Activated T-cell treated with anti-CD3 and anti-CD28 coated beads, Interleukin-2, amount 50 U/mL, for 72 hours (primary cell): ENCODE measurements at regions not wholly inside any gene's neighbourhood (a gene's known extent, or its start where the extent isn't known, plus 50 kb on each side); places are given as distances from the start of the nearest gene placed in this dataset.
"Not testable (repeated sequence)": the region's sequence is repeated elsewhere in the genome, so short reads cannot be mapped to it uniquely, and the experiment has no call there.

Source experiments
- ATAC-seq, 2 donors: fragments of 150-1000 bp; cut with Tn5 transposase; replicated peaks in 1 of 2; 2 replicates each; pipeline ENCODE4 v1.10.0; 2021; ENCODE audit warnings: moderate library complexity in 2 of 2, mild to moderate bottlenecking in 1 of 2
- DNase-seq, 2 donors: peaks; one replicate each; pipeline ENCODE4 v3.0.0; 2021 to 2022; ENCODE audit warnings: mixed read lengths in 1 of 2
- H3K27ac Mint-ChIP-seq: one replicate; pipeline ENCODE4 v1.8.0; 2022; ENCODE audit warnings: mild to moderate bottlenecking, moderate library complexity, mixed read lengths
- H3K27me3 Mint-ChIP-seq: one replicate; pipeline ENCODE4 v1.8.0; 2022; ENCODE audit warnings: low read depth, mixed read lengths
- H3K36me3 Mint-ChIP-seq, 2 donors: one replicate each; pipeline ENCODE4 v1.8.0; 2022; ENCODE audit warnings: mixed read lengths in 2 of 2, mild to moderate bottlenecking in 1 of 2; ENCODE audit not compliant: insufficient read depth in 2 of 2
- H3K4me1 Mint-ChIP-seq: one replicate; pipeline ENCODE4 v1.8.0; 2022; ENCODE audit warnings: low read depth, mixed read lengths
- H3K4me3 Mint-ChIP-seq, 2 donors: one replicate each; pipeline ENCODE4 v1.8.0; 2022; ENCODE audit warnings: mild to moderate bottlenecking in 2 of 2, mixed read lengths in 2 of 2, moderate library complexity in 2 of 2
- H3K9me3 Mint-ChIP-seq, 2 donors: one replicate each; pipeline ENCODE4 v1.8.0; 2022; ENCODE audit warnings: mixed read lengths in 2 of 2

GRCh38 chr15:38631119-38632075 is 66.8 kb upstream of the RASGRP1 start:
- DNase-seq (no peak), ATAC-seq (peak; percentile 49 to 60)
- peaks cover 68% of the 10 kb centered on the region for H3K4me1 Mint-ChIP-seq
- no peaks in the 10 kb centered on the region for H3K27me3 Mint-ChIP-seq
- no peaks in the 10 kb centered on the region for H3K9me3 Mint-ChIP-seq
- H3K4me3 Mint-ChIP-seq = peak overlapping the region; percentile 53 to 65
- no peaks in the 10 kb centered on the region for H3K36me3 Mint-ChIP-seq
- peak overlapping the region; percentile 76 for H3K27ac Mint-ChIP-seq

GRCh38 chr15:38635170-38635569 is 70.6 kb upstream of the RASGRP1 start:
- Mint-ChIP-seq H3K4me1 (peaks cover 50% of the 10 kb centered on the region), H3K36me3 (peaks cover 0 to 3% of the 10 kb centered on the region in 2 donors), H3K9me3 (no peaks in the 10 kb centered on the region)

GRCh38 chr15:38636597-38636996 is 72.0 kb upstream of the RASGRP1 start:
- no peak overlapping the region for H3K27ac Mint-ChIP-seq
- peaks cover 48% of the 10 kb centered on the region for H3K4me1 Mint-ChIP-seq
- ATAC-seq (no peak), DNase-seq (no peak)
- H3K9me3 Mint-ChIP-seq = no peaks in the 10 kb centered on the region
- peaks cover 0 to 6% of the 10 kb centered on the region in 2 donors for H3K36me3 Mint-ChIP-seq
- no peak overlapping the region for H3K4me3 Mint-ChIP-seq
- H3K27me3 Mint-ChIP-seq = no peaks in the 10 kb centered on the region

More at GRCh38 chr15:38635170-38635569, 70.6 kb upstream of the RASGRP1 start:
- H3K27me3 Mint-ChIP-seq = no peaks in the 10 kb centered on the region
- H3K4me3 Mint-ChIP-seq = no peak overlapping the region
- ATAC-seq = no peak
- DNase-seq = no peak
- no peak overlapping the region for H3K27ac Mint-ChIP-seq

GRCh38 chr15:38638126-38638525 is 73.5 kb upstream of the RASGRP1 start:
- Mint-ChIP-seq H3K27ac (no peak overlapping the region), H3K4me1 (peaks cover 49% of the 10 kb centered on the region), H3K36me3 (peaks cover 0 to 6% of the 10 kb centered on the region in 2 donors), H3K27me3 (no peaks in the 10 kb centered on the region), H3K4me3 (peak overlapping the region in 1 of 2 donors; percentile 9), H3K9me3 (no peaks in the 10 kb centered on the region)
- ATAC-seq = no peak
- DNase-seq = no peak

- H3K9me3 Mint-ChIP-seq = no peaks in the 10 kb centered on the region
- ATAC-seq (peak in 1 of 2 donors; percentile 34), DNase-seq (no peak)
- no peaks in the 10 kb centered on the region for H3K27me3 Mint-ChIP-seq
- H3K36me3 Mint-ChIP-seq = peaks cover 1 to 10% of the 10 kb centered on the region in 2 donors
- H3K27ac Mint-ChIP-seq = no peak overlapping the region
- H3K4me1 Mint-ChIP-seq = peaks cover 56% of the 10 kb centered on the region
- peak overlapping the region in 1 of 2 donors; percentile 6 for H3K4me3 Mint-ChIP-seq
Measured at GRCh38 chr15:38638811-38639210, 74.2 kb upstream of the RASGRP1 start.

- peaks cover 74% of the 10 kb centered on the region for H3K4me1 Mint-ChIP-seq
- no peak overlapping the region for H3K27ac Mint-ChIP-seq
- no peaks in the 10 kb centered on the region for H3K27me3 Mint-ChIP-seq
- no peak for ATAC-seq
- no peak overlapping the region for H3K4me3 Mint-ChIP-seq
- peaks cover 1 to 11% of the 10 kb centered on the region in 2 donors for H3K36me3 Mint-ChIP-seq
- no peaks in the 10 kb centered on the region for H3K9me3 Mint-ChIP-seq
- DNase-seq = no peak
Measured at GRCh38 chr15:38642689-38643270, 78.2 kb upstream of the RASGRP1 start.

GRCh38 chr15:38644353-38644752 is 79.7 kb upstream of the RASGRP1 start:
- not testable (repeated sequence) for ATAC-seq, H3K27me3 Mint-ChIP-seq, H3K27ac Mint-ChIP-seq, H3K4me3 Mint-ChIP-seq, DNase-seq, H3K9me3 Mint-ChIP-seq
- peaks cover 71% of the 10 kb centered on the region for H3K4me1 Mint-ChIP-seq
- H3K36me3 Mint-ChIP-seq = peaks cover 3 to 13% of the 10 kb centered on the region in 2 donors

- ATAC-seq = no peak
Measured at GRCh38 chr15:38646716-38647115, 82.1 kb upstream of the RASGRP1 start.

GRCh38 chr15:38647683-38648082 is 83.1 kb upstream of the RASGRP1 start:
- Mint-ChIP-seq H3K36me3 (peaks cover 6 to 16% of the 10 kb centered on the region in 2 donors), H3K9me3 (peaks cover 2% of the 10 kb centered on the region in 2 donors), H3K27ac (peak overlapping the region; percentile 54), H3K27me3 (no peaks in the 10 kb centered on the region), H3K4me3 (peak overlapping the region; percentile 4 to 42), H3K4me1 (peaks cover 85% of the 10 kb centered on the region)
- ATAC-seq (no peak), DNase-seq (no peak)

More at GRCh38 chr15:38646716-38647115, 82.1 kb upstream of the RASGRP1 start:
- no peak for DNase-seq
- Mint-ChIP-seq H3K4me3 (peak overlapping the region; percentile 12 to 22), H3K9me3 (peaks cover 2% of the 10 kb centered on the region in 2 donors), H3K36me3 (peaks cover 6 to 16% of the 10 kb centered on the region in 2 donors), H3K4me1 (peaks cover 83% of the 10 kb centered on the region), H3K27ac (peak overlapping the region; percentile 54), H3K27me3 (no peaks in the 10 kb centered on the region)

GRCh38 chr15:38648121-38648843 is 83.7 kb upstream of the RASGRP1 start:
- Mint-ChIP-seq H3K27me3 (no peaks in the 10 kb centered on the region), H3K4me3 (peak overlapping the region; percentile 4 to 18), H3K9me3 (peaks cover 2% of the 10 kb centered on the region in 2 donors), H3K27ac (peak overlapping the region; percentile 7), H3K4me1 (peaks cover 85% of the 10 kb centered on the region), H3K36me3 (peaks cover 6 to 16% of the 10 kb centered on the region in 2 donors)
- ATAC-seq = no peak
- DNase-seq = no peak

- Mint-ChIP-seq H3K27me3 (no peaks in the 10 kb centered on the region), H3K4me3 (peak overlapping the region in 1 of 2 donors; percentile 93), H3K27ac (peak overlapping the region; percentile 98), H3K4me1 (peaks cover 87% of the 10 kb centered on the region), H3K9me3 (peaks cover 2% of the 10 kb centered on the region in 2 donors), H3K36me3 (peaks cover 5 to 11% of the 10 kb centered on the region in 2 donors)
- DNase-seq = no peak
- no peak for ATAC-seq
Measured at GRCh38 chr15:38650384-38650783, 85.8 kb upstream of the RASGRP1 start.

- no peak for ATAC-seq
- peaks cover 2% of the 10 kb centered on the region in 2 donors for H3K9me3 Mint-ChIP-seq
- H3K27me3 Mint-ChIP-seq = no peaks in the 10 kb centered on the region
- H3K27ac Mint-ChIP-seq = peak overlapping the region; percentile 98
- peak overlapping the region; percentile 83 to 93 for H3K4me3 Mint-ChIP-seq
- no peak for DNase-seq
- peaks cover 6 to 11% of the 10 kb centered on the region in 2 donors for H3K36me3 Mint-ChIP-seq
- peaks cover 87% of the 10 kb centered on the region for H3K4me1 Mint-ChIP-seq
Measured at GRCh38 chr15:38650936-38651327, 86.3 kb upstream of the RASGRP1 start.
